ENCODE measurements at regions not wholly inside any gene's neighbourhood (a gene's known extent, or its start where the extent isn't known, plus 50 kb on each side); places are given as distances from the start of the nearest gene placed in this dataset.

DNA sequence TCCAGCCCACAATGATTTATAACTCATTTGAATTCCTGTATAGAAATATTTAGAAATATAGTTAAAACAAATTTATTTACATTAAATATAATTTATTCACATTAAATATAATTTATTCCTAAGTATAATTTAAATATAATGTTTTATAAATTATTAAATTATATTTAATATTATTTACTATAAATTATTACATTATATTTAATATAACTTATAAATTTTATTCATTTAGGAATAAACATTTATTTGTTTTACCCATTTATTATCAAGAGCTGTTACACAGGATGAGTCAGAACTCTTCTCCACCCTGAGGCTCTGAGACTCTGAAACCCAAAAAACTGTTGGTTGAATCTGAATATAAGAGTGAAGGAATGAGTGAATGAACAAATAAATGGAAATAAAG, 170.9 kb upstream of the OBI1 start:
- Histone ChIP-seq H3K27ac (ENCODE audit: low read depth in 2 of 2, low read length in 1 of 2) (no peak overlapping the region), H4K20me1 (ENCODE audit: insufficient read depth) (no peaks in the 10 kb centered on the region), H3K4me2 (no peak overlapping the region), H3K27me3 (ENCODE audit: insufficient read depth) (no peaks in the 10 kb centered on the region), H3K4me1 (ENCODE audit: control insufficient read depth in 1 of 2, insufficient read depth in 2 of 2, low read depth in 1 of 2, low read length in 1 of 2) (peaks cover 0 to 2% of the 10 kb centered on the region in 2 experiments; a peak in 2 of 4 replicates), H3K79me2 (ENCODE audit: insufficient read depth) (no peaks in the 10 kb centered on the region), H2AFZ (ENCODE audit: low read depth) (no peak overlapping the region), H3K9me3 (no peaks in the 10 kb centered on the region), H3F3A (replicated peaks; ENCODE audit: insufficient read depth) (no peaks in the 10 kb centered on the region), H3K36me3 (replicated peaks in 1 of 2; ENCODE audit: control insufficient read depth in 1 of 2, insufficient read depth in 2 of 2, low read length in 1 of 2) (no peaks in the 10 kb centered on the region), H3K9ac (no peak overlapping the region), H3K9me2 (no peaks in the 10 kb centered on the region), H3K4me3 (ENCODE audit: low read depth in 2 of 2, low read length in 1 of 2) (no peak overlapping the region)
- POLR2A ChIA-PET: no interaction called here
- CTCF ChIA-PET: interaction anchor here (1.6 kb wide), 1 partner anchor 149 kb away, joined by 3 read pairs; no protein-coding TSS in a partner anchor
- TF ChIP-seq CHD2 (IDR thresholded peaks at IDR 0.05; ENCODE audit: low read length, partially characterized antibody) (no peak), RXRA (IDR thresholded peaks at IDR 0.05; ENCODE audit: borderline replicate concordance, low read depth) (no peak), EP300 (IDR thresholded peaks at IDR 0.05; ENCODE audit: borderline replicate concordance in 1 of 2, low read depth in 1 of 2, low read length in 1 of 2) (no peak), POLR2AphosphoS5 (IDR thresholded peaks at IDR 0.05; ENCODE audit: low read depth, low read length) (no peak), NFIC (IDR thresholded peaks at IDR 0.05; ENCODE audit: borderline replicate concordance) (no peak), EZH2phosphoT487 (IDR thresholded peaks at IDR 0.05; ENCODE audit: borderline replicate concordance, low read depth) (no peak), RCOR1 (IDR thresholded peaks at IDR 0.05; ENCODE audit: low read length) (no peak), RFX5 (IDR thresholded peaks at IDR 0.05; ENCODE audit: low read length) (no peak), ELF1 (IDR thresholded peaks at IDR 0.05) (no peak), TEAD4 (IDR thresholded peaks at IDR 0.05; ENCODE audit: borderline replicate concordance, insufficient read depth) (no peak), JUND (IDR thresholded peaks at IDR 0.05) (no peak), TAF1 (IDR thresholded peaks at IDR 0.05; ENCODE audit: borderline replicate concordance, low read depth, low read length) (no peak), YY1 (IDR thresholded peaks at IDR 0.05; ENCODE audit: low read depth) (no peak), GATA2 (CRISPR knock-in tag; IDR thresholded peaks at IDR 0.05) (no peak), MXI1 (IDR thresholded peaks at IDR 0.05; ENCODE audit: low read depth, low read length) (no peak), NRF1 (IDR thresholded peaks at IDR 0.05; ENCODE audit: low read depth, low read length) (no peak)
- TF ChIP-seq, protein P1, sequence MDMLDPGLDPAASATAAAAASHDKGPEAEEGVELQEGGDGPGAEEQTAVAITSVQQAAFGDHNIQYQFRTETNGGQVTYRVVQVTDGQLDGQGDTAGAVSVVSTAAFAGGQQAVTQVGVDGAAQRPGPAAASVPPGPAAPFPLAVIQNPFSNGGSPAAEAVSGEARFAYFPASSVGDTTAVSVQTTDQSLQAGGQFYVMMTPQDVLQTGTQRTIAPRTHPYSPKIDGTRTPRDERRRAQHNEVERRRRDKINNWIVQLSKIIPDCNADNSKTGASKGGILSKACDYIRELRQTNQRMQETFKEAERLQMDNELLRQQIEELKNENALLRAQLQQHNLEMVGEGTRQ (IDR thresholded peaks at IDR 0.05; ENCODE audit: borderline replicate concordance, low read depth, low read length): no peak
- TF ChIP-seq, protein P2, sequence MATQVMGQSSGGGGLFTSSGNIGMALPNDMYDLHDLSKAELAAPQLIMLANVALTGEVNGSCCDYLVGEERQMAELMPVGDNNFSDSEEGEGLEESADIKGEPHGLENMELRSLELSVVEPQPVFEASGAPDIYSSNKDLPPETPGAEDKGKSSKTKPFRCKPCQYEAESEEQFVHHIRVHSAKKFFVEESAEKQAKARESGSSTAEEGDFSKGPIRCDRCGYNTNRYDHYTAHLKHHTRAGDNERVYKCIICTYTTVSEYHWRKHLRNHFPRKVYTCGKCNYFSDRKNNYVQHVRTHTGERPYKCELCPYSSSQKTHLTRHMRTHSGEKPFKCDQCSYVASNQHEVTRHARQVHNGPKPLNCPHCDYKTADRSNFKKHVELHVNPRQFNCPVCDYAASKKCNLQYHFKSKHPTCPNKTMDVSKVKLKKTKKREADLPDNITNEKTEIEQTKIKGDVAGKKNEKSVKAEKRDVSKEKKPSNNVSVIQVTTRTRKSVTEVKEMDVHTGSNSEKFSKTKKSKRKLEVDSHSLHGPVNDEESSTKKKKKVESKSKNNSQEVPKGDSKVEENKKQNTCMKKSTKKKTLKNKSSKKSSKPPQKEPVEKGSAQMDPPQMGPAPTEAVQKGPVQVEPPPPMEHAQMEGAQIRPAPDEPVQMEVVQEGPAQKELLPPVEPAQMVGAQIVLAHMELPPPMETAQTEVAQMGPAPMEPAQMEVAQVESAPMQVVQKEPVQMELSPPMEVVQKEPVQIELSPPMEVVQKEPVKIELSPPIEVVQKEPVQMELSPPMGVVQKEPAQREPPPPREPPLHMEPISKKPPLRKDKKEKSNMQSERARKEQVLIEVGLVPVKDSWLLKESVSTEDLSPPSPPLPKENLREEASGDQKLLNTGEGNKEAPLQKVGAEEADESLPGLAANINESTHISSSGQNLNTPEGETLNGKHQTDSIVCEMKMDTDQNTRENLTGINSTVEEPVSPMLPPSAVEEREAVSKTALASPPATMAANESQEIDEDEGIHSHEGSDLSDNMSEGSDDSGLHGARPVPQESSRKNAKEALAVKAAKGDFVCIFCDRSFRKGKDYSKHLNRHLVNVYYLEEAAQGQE (IDR thresholded peaks at IDR 0.05; ENCODE audit: low read depth, low read length): no peak
- no peak for DNase-seq

All from SK-N-SH (cell line).